ENCODE measurements at regions not wholly inside any gene's neighbourhood (a gene's known extent, or its start where the extent isn't known, plus 50 kb on each side); places are given as distances from the start of the nearest gene placed in this dataset.

DNA sequence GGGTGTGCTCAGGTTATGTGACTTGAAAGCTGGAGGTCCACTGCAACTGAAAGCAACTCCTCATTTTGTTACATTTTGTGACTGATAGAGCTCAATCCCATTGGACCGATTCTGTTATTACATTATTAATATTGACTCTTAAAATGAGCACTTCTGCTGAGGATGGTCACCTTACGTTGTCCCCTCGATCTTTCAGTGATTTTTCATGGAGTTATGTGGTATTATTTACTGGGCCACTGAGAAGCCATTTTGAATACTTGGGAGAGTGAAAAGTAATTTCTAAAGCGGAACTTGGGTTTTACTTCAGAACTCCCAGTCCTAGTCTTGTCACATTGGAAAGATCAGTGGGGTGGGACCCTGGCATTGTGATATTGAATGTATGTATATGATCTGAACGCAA is 96.3 kb upstream of the FAM180A start:
- no peaks in the 10 kb centered on the region for H3K79me2 ChIP-seq (ENCODE audit: control insufficient read depth, low read length)
- H4K20me1 ChIP-seq (ENCODE audit: control insufficient read depth, insufficient read depth, low read depth, low read length) = no peaks in the 10 kb centered on the region
- TF ChIP-seq, protein P1, sequence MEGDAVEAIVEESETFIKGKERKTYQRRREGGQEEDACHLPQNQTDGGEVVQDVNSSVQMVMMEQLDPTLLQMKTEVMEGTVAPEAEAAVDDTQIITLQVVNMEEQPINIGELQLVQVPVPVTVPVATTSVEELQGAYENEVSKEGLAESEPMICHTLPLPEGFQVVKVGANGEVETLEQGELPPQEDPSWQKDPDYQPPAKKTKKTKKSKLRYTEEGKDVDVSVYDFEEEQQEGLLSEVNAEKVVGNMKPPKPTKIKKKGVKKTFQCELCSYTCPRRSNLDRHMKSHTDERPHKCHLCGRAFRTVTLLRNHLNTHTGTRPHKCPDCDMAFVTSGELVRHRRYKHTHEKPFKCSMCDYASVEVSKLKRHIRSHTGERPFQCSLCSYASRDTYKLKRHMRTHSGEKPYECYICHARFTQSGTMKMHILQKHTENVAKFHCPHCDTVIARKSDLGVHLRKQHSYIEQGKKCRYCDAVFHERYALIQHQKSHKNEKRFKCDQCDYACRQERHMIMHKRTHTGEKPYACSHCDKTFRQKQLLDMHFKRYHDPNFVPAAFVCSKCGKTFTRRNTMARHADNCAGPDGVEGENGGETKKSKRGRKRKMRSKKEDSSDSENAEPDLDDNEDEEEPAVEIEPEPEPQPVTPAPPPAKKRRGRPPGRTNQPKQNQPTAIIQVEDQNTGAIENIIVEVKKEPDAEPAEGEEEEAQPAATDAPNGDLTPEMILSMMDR (IDR thresholded peaks at IDR 0.05; ENCODE audit: low read depth, low read length, poor library complexity, severe bottlenecking) = no peak
- TF ChIP-seq EZH2phosphoT487 (IDR thresholded peaks at IDR 0.05; ENCODE audit: borderline replicate concordance, low read length) = no peak
- no peak overlapping the region for H3K4me2 ChIP-seq (ENCODE audit: low read length)
- no peaks in the 10 kb centered on the region for H3K36me3 ChIP-seq (ENCODE audit: control insufficient read depth, low read length)
- no peaks in the 10 kb centered on the region for H3K9me2 ChIP-seq (replicated peaks; ENCODE audit: control insufficient read depth, low read length)
- no peaks in the 10 kb centered on the region for H3K4me1 ChIP-seq (ENCODE audit: control insufficient read depth, low read length)
- no peak overlapping the region for H3K4me3 ChIP-seq (ENCODE audit: low read length)
- H3K9me3 ChIP-seq (ENCODE audit: control insufficient read depth, insufficient read depth, low read length) = no peaks in the 10 kb centered on the region
- H3K27me3 ChIP-seq (ENCODE audit: control insufficient read depth, low read length) = no peaks in the 10 kb centered on the region; the same call in 1 of the 2 replicates
- no peaks in the 10 kb centered on the region for H3F3A ChIP-seq (ENCODE audit: control insufficient read depth, insufficient read depth)
- no peak overlapping the region for H3K27ac ChIP-seq (ENCODE audit: low read depth, low read length)

DNA sequence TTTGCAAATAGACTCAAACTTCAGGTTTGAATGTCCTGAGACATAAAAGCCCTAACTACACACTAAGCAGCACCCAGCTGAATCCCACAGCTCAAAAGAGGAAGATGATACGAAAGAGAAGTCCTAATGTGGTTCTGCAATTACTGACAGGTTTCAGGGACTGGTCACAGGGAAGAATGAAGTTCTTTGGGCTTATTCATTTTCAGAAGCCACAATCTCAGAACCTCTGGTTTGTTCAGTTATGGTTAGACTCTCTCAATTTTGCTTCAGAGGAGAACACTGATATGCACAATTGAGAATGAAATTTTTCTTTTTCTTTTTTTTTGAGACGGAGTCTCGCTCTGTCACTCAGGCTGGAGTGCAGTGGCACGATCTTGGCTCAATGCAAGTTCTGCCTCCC is 94.6 kb upstream of the FAM180A start:
- H3K9me3 ChIP-seq (ENCODE audit: control insufficient read depth, insufficient read depth, low read length) = no peaks in the 10 kb centered on the region
- H3K4me1 ChIP-seq (ENCODE audit: control insufficient read depth, low read length) = no peaks in the 10 kb centered on the region
- no peak overlapping the region for H3K4me2 ChIP-seq (ENCODE audit: low read length)
- no peaks in the 10 kb centered on the region for H3K9me2 ChIP-seq (replicated peaks; ENCODE audit: control insufficient read depth, low read length)
- H4K20me1 ChIP-seq (ENCODE audit: control insufficient read depth, insufficient read depth, low read depth, low read length) = no peaks in the 10 kb centered on the region
- H3K36me3 ChIP-seq (ENCODE audit: control insufficient read depth, low read length) = no peaks in the 10 kb centered on the region
- TF ChIP-seq EZH2phosphoT487 (IDR thresholded peaks at IDR 0.05; ENCODE audit: borderline replicate concordance, low read length) = no peak
- TF ChIP-seq, protein P1 (IDR thresholded peaks at IDR 0.05; ENCODE audit: low read depth, low read length, poor library complexity, severe bottlenecking) = no peak
- no peaks in the 10 kb centered on the region for H3K79me2 ChIP-seq (ENCODE audit: control insufficient read depth, low read length)
- no peaks in the 10 kb centered on the region; the same call in 1 of the 2 replicates for H3K27me3 ChIP-seq (ENCODE audit: control insufficient read depth, low read length)
- H3K4me3 ChIP-seq (ENCODE audit: low read length) = no peak overlapping the region
- H3K27ac ChIP-seq (ENCODE audit: low read depth, low read length) = no peak overlapping the region
- no peaks in the 10 kb centered on the region for H3F3A ChIP-seq (ENCODE audit: control insufficient read depth, insufficient read depth)

DNA sequence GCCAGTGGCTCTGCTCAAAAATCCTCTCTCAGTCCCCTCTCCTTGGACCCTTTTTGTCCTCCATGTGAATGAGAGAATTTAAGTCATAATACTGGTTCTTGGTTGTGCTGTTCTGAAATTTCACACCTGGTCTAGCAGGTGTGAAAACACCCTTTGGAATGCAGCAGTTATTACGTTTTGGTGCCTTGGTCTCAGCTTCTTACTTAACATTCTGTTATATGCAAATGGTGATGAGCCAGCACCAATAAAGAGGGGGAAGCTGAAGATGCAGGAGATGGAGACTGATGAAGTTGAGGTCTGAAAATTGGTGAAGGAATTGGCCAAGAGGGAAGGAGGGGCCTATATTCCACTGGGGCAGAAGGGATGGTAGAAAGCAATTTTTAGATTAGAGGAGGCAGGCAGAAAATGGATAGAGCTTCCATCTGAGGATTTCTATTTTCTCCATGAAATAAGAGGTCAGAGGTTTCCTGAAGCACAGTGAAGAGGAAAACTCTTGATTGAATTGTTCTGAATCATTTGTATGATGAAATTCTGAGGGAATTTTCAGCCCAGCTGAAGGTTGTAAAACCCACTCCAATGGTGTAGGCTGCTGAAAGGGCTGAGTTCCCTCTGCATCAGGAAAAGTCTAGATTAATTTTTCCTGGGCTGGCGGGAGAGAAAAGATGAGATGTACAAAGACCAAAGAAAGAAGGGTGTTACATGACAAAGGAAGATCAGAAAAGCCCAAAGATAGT is 94.0 kb upstream of the FAM180A start:
- Histone ChIP-seq H3K4me3 (ENCODE audit: low read length) (no peak overlapping the region), H3K9me2 (replicated peaks; ENCODE audit: control insufficient read depth, low read length) (no peaks in the 10 kb centered on the region), H3K9me3 (ENCODE audit: control insufficient read depth, insufficient read depth, low read length) (no peaks in the 10 kb centered on the region), H3K4me2 (ENCODE audit: low read length) (no peak overlapping the region), H3K4me1 (ENCODE audit: control insufficient read depth, low read length) (no peaks in the 10 kb centered on the region), H3K27me3 (ENCODE audit: control insufficient read depth, low read length) (no peaks in the 10 kb centered on the region; the same call in 1 of the 2 replicates), H3F3A (ENCODE audit: control insufficient read depth, insufficient read depth) (no peaks in the 10 kb centered on the region), H3K79me2 (ENCODE audit: control insufficient read depth, low read length) (no peaks in the 10 kb centered on the region), H3K27ac (ENCODE audit: low read depth, low read length) (no peak overlapping the region), H3K36me3 (ENCODE audit: control insufficient read depth, low read length) (no peaks in the 10 kb centered on the region), H4K20me1 (ENCODE audit: control insufficient read depth, insufficient read depth, low read depth, low read length) (no peaks in the 10 kb centered on the region)
- TF ChIP-seq, protein P1 (IDR thresholded peaks at IDR 0.05; ENCODE audit: low read depth, low read length, poor library complexity, severe bottlenecking) = no peak
- no peak for TF ChIP-seq EZH2phosphoT487 (IDR thresholded peaks at IDR 0.05; ENCODE audit: borderline replicate concordance, low read length)
